ENCODE measurements at regions not wholly inside any gene's neighbourhood (a gene's known extent, or its start where the extent isn't known, plus 50 kb on each side); places are given as distances from the start of the nearest gene placed in this dataset.

- 78% methylated on average over 3 of the region's 3 CpGs; no CpG with 5 or more reads in 1 of the 2 experiments for WGBS, 2 experiments (ENCODE audit: extremely low coverage in 1 of 2, insufficient coverage in 1 of 2, insufficient read length in 1 of 2, insufficient replicate concordance in 2 of 2, low coverage in 1 of 2, low lambda C conversion rate in 2 of 2, missing lambda C conversion rate in 1 of 2)
- Histone ChIP-seq H3K79me1 (ENCODE audit: low read depth, low read length) (no peaks in the 10 kb centered on the region), H4K20me1 (replicated peaks in 1 of 2; ENCODE audit: control insufficient read depth in 1 of 2, insufficient read depth in 2 of 2, low read length in 2 of 2) (no peaks in the 10 kb centered on the region), H3K18ac (ENCODE audit: extremely low read depth, low read length) (no peak overlapping the region), H3K9me3 (ENCODE audit: insufficient read depth in 2 of 2, low read depth in 1 of 2, low read length in 1 of 2) (peaks cover 0 to 2% of the 10 kb centered on the region in 2 experiments; a peak in 1 of 4 replicates), H2BK120ac (replicated peaks; ENCODE audit: low read depth, low read length) (no peak overlapping the region), H3K56ac (replicated peaks; ENCODE audit: insufficient read length, low read depth, low read length) (no peak overlapping the region), H4K8ac (ENCODE audit: extremely low read depth, insufficient read depth, low read length) (no peak overlapping the region), H3K27ac (ENCODE audit: low read depth, low read length) (no peak overlapping the region), H3K79me2 (ENCODE audit: control insufficient read depth in 1 of 2, insufficient read depth in 2 of 2, low read length in 2 of 2) (no peaks in the 10 kb centered on the region), H3K4me3 (ENCODE audit: extremely low read depth in 1 of 4, insufficient read depth in 2 of 4, low read depth in 3 of 4, low read length in 4 of 4) (no peak overlapping the region), H4K5ac (ENCODE audit: insufficient read length, low read depth, low read length) (no peak overlapping the region), H3K23me2 (ENCODE audit: low read depth, low read length) (no peaks in the 10 kb centered on the region), H3K23ac (ENCODE audit: insufficient read length) (no peak overlapping the region), H2BK12ac (ENCODE audit: low read depth, low read length) (no peak overlapping the region), H2AK5ac (ENCODE audit: low read depth, low read length) (no peak overlapping the region), H3K36me3 (ENCODE audit: control insufficient read depth in 2 of 4, insufficient read depth in 4 of 4, low read length in 3 of 4) (no peaks in the 10 kb centered on the region), H2AFZ (ENCODE audit: low read length) (no peak overlapping the region), H3K4ac (replicated peaks; ENCODE audit: insufficient read length, low read depth, low read length) (no peak overlapping the region), H3K4me1 (replicated peaks in 1 of 4; ENCODE audit: control insufficient read depth in 3 of 4, insufficient read depth in 4 of 4, low read length in 3 of 4) (no peaks in the 10 kb centered on the region), H2BK20ac (ENCODE audit: low read length) (no peak overlapping the region), H2BK5ac (ENCODE audit: low read depth, low read length) (no peak overlapping the region), H2BK15ac (ENCODE audit: low read length) (no peak overlapping the region), H3K14ac (ENCODE audit: insufficient read length) (no peak overlapping the region), H3K9ac (replicated peaks in 1 of 4; ENCODE audit: extremely low read depth in 1 of 4, low read depth in 3 of 4, low read length in 3 of 4) (no peak overlapping the region), H3K4me2 (ENCODE audit: insufficient read depth in 1 of 2, low read depth in 2 of 2, low read length in 2 of 2) (no peak overlapping the region), H4K91ac (replicated peaks; ENCODE audit: insufficient read length, low read length) (no peak overlapping the region), H3K27me3 (replicated peaks in 1 of 4; ENCODE audit: control insufficient read depth in 3 of 4, extremely low read depth in 1 of 4, insufficient read depth in 3 of 4, low read length in 3 of 4) (no peaks in the 10 kb centered on the region; a peak in 1 of 7 replicates)
- ChIA-PET POLR2A (ENCODE audit: partially characterized antibody) (interaction anchor here (0.9 kb wide), 1 partner anchor 65 kb away, joined by 3 read pairs; no protein-coding TSS in a partner anchor), CTCF (ENCODE audit: partially characterized antibody) (interaction anchor here (0.6 to 1.1 kb wide), 2 partner anchors 67 to 85 kb away, joined by 3 read pairs; no protein-coding TSS in a partner anchor)
- FAIRE-seq (no peak), DNase-seq (ENCODE audit: low read depth in 1 of 2, low spot score in 2 of 2) (no peak)
- no peak for TF ChIP-seq BACH1 (IDR thresholded peaks at IDR 0.05; ENCODE audit: low read length)
- no peak for TF ChIP-seq ASH2L (IDR thresholded peaks at IDR 0.05; ENCODE audit: low read length)
- no peak for TF ChIP-seq SRF (IDR thresholded peaks at IDR 0.05; ENCODE audit: low read depth, low read length)
- no peak for TF ChIP-seq BRCA1 (IDR thresholded peaks at IDR 0.05; ENCODE audit: low read depth, low read length)
- TF ChIP-seq RNF2 (IDR thresholded peaks at IDR 0.05; ENCODE audit: borderline replicate concordance, low read depth, low read length, missing control alignments, poor library complexity, severe bottlenecking): no peak
These were observed 129.6 kb downstream of the EDN1 start for GRCh38 chr6:12419631-12420272.

All from H1 (cell line).